GM21447 (cell line): ENCODE measurements at regions not wholly inside any gene's neighbourhood (a gene's known extent, or its start where the extent isn't known, plus 50 kb on each side); places are given as distances from the start of the nearest gene placed in this dataset.

Source experiments
- ATAC-seq: cut with Tn5 transposase; IDR thresholded peaks from one replicate; pipeline ENCODE4 v1.9.1; 2021; ENCODE audit not compliant: unreplicated experiment

DNA sequence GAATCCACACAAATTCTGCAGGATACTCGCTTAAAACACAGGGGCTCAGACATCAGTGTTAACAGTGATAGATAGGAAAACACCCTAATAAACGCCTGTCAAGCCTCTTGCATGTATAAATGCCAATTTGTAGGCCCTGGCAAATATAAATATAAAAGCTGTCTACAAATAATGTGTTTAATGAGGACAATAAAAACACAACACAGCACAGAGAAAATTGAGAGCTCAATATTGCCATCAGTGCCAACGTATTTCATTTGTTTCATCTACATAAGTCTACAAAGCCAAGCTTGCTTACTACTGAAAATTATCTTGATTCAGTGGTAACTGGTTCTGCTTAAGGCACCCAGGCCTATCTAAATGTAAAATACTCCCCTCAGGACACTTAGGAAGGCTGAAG lies 1387.0 kb upstream of the TENM4 start:
- no peak for ATAC-seq

DNA sequence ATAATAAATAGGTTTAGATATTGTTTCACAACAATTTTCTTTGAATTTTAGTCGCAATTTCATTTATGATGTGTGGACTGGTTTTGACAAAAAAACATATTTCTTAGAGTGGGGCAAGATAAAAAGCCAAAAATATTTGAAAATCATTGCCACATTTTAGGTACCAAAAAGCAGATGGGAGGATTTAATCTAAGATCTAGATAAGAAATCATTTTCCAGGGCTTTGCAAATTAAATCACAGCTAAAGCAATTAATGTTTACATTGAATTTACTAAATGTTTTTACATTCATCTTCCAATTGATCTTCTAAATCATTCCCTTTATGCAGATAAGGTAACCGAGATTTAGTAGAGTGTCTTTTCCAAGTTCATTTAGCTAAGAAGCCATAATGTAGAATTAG lies 1386.0 kb upstream of the TENM4 start:
- ATAC-seq, result no peak

DNA sequence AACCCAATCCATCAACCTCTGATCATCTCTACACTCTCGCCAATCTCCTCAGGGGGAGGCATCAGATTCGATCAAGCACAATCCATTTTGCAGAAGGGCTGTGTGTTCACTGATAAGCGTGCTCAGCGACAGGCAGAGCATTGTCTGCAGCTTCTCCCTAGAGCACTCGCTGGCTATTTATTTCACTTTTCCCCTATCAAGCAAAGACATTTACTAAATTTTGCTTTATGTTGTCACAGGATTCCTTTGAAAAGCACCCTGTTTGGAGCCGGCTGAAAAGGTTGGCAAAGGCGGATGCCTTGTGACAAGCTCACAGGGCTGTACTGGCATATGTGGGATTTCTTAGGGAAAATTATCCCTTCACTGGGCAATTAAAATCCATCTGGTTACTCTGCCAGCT lies 1381.5 kb upstream of the TENM4 start:
- ATAC-seq, result no peak

DNA sequence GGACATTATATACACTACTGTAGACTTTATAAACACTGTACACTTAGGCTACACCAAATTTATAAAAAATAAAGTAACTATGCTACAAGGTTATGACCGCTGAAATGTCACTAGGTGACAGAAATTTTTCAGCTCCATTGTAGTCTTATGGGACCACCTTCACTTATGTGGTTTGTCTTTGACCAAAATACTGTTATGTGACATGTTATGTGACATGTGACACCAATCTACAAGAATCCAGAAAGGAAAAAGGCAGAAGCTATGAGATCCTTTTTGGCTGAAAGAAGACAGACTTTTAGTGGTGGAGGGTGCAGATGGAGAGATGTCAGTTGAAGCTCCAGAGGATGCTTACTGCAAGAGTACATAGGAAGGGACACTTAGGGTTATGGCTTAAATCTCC lies 1378.4 kb upstream of the TENM4 start:
- no peak for ATAC-seq

DNA sequence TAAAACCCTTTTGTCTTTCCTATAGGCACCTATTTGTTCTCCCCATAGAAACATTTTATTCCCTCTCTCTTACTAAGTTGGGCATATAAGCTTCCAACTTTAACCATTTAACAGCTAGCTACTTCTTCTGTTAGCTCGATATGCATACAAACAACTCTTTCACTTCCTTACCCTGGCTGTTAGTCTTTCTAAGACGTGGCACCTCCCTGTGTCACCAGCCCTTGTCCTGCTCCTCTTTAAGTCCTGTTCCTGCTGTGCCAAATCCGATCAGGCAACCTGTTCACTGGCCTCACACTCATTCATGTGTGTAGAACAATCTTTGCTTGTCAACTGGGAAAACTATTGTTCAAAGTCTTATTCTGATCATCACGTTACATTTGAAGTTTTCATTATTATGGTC lies 1376.1 kb upstream of the TENM4 start:
- ATAC-seq, result peak; percentile 38

DNA sequence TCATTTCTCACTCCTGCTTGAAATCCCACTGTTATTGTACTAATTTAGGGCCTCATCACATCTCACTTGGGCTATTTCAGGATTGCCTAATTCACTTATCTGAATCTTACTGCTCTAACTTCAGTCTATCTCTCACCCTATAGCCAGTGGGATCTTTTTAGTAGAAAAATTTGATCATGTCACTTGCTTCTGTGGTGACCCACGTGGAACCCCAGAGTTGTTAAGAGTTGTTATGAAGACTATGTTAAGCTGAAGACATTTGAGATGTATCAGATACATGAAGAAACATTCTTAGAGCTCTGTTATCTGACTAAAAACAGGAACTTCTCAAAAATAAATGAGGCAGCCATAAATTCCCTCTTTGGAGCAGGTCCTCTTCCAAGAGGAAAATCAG lies 1375.6 kb upstream of the TENM4 start:
- ATAC-seq, result peak; percentile 20

DNA sequence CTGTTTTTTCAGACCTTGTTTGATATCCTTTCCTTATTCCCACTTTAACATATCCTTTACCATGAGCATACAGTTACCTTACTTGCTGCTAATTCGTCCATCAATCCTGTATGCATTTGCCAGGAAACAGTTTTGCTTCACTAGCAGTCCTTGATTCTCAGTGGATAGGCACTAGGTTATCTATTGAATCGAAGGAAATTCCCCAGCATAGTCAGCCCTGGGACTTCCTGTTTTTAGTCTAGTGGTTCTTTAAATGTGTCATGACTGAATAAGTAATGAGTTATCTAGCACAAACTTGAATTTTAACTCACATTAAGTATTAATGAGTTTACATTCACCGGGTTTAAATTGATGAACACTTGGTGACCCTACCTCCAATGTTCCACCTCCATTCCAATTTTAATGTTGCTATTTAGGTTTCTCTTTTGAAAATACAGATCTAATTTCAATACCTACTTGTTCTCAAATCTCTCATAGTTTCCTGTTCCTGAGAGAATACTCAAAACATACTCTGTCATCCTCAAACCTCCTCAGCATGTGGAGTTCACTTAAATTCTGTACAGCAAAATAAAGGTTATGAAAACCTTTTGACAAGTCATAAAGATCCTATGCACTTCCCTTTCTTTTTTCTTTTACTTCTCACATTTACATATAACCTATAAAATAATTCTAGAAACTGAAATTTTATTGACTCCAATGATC lies 1375.1 kb upstream of the TENM4 start:
- peak; percentile 89 for ATAC-seq

DNA sequence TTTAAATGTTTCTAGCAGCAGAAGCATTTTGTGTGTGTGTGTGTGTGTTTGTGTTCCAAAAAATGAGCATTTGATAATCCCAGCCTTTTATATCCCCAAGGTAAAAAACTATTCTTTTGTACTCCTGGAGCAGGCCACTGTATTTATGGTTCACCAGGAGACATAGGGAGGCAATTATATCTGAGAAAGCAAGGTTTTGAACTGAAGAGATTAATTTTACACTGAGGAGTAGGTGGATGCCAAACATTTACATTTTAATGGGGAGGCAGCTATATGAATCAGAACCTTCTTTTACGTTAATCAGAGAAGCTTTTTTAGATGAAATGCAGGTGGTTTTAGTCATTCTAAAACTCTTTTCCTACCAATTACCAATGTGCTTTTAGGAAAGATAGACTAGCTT lies 1374.0 kb upstream of the TENM4 start:
- ATAC-seq, result no peak

DNA sequence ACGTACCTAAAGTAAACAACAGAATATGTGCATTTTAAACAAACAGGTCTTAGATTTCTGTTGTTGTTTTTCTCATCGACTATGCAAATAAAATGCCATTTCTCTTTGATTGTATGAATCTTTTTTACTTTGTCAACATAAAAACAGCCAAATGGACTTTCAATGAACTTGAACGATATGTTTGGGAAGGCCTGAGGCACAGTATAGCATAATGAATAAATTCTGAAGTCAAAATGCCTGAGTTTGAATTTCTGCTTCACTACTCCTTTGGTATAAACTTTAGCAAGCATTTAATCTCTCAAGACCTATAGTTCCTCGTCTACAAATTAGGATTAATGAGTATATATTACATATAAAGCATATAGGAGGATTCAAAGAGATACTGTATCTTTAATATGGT lies 1369.9 kb upstream of the TENM4 start:
- ATAC-seq, result no peak

DNA sequence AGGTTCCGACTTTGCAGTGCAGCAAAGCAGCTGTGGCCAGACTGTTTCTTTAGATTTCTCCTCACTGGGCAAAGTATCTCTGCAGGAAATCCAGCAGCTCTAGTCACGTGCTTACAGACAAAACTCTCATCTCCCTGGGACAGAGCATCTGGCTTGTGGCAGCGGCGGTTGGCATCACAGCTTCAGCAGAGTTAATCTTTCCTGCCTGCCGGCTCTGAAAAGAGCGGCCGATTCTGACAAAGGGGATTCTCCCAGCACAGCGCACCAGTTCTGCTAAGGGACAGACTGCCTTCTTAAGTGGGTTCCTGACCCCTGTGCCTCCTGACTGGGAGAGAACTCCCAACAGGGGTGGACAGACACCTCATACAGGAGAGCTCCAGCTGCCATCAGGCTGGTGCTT lies 1357.3 kb upstream of the TENM4 start:
- no peak for ATAC-seq

DNA sequence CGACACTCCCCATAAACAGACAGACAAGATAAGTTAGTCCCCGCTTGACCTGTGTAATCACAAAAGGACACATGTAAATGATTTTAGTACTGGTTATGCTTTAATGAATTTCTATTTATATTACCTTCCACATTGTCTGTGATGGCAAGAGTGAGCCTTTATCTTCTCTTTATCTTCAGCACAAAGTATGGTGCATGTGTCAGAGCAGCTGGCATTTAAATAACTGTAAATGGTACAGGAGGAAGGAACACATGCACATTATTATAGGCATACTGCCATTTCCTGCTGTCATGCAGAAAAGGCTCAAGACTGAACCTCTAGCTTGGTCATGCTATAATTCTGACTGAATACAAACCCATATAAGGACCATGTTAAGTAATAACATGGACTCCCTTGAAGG lies 1342.7 kb upstream of the TENM4 start:
- no peak for ATAC-seq

DNA sequence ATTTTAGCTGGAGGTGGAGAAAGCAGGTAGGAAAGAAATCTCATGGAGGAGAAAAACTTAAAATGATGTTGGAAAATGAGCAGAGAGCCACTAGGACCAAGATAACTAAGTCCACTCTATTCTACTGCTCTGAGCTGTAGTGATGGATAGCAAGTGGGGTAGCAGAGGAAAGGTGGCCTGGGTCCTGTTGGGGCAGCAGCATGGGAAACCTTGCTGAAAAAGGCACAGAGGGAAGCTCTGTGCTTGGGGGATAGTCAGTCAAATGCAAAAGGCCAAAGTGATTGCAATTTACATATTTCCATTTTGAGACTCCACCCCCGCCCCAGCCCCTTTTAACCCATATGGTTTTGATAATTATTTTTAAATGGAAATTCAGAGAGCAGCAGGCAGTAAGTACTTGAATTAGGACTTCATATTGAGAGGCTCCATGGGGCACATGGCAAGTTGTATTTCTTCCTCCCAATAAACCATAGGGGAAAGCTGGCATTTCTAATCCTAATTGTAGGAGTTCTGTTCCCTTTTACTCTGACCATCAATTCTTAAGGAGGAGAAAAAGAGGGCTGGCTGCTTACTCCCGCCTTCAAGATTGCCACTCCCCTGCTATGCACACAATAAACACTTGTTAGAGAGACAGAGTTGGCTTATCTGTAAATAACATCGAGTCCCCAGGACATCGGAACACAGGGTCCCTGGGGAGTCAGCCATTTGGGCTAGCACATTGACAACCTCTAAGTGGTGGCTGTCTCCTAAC lies 1341.5 kb upstream of the TENM4 start:
- ATAC-seq, result no peak

DNA sequence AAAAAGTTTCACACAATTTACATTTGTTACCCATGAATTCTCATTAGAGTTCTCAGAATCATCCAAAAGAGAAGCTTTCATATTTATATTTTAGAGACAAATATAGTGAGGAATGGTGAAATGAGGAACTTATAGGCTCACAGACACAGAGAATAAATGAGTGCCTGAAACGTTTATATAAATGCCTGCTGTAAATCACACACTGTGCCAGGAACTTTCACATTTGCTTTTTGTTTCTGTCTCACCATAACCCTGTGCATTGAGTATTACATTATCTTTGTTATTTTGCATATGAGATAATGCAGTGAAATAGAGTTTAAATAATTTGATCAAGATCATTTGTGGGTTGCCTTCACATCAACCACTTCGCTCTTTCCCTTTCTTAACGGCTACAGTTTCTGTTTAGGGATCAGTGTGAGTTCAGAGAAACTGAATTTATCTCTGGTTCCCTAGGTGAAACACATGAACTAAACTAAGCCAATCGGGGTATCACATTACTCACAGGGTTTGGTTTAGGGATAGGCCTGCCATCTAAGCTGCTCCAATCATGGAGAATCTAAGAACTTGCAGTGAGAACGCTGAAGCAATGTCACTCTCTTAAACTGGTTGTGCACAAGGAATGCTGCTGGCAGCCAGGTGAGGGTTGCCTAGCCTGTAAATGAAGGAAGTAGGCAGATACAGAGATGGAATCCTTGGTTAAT lies 1339.2 kb upstream of the TENM4 start:
- ATAC-seq, result no peak

DNA sequence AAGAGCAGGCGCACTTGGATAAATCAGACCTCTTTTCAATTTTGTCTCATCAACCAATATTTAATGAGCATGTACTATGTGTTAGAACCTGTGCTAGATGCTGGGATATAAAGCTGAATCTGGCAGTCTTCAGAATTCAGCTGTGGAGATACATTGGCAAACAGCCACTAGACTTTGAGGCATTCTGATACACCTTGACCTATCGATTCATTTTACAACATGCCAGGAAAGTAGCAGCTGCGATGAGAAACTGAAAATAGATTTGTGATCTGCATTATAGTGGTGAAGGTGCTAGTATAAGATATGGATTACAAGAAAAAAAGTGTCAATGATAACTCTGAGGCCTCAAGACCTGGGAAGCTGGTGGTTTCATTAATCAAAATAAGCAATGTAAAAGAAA lies 1338.1 kb upstream of the TENM4 start:
- no peak for ATAC-seq

DNA sequence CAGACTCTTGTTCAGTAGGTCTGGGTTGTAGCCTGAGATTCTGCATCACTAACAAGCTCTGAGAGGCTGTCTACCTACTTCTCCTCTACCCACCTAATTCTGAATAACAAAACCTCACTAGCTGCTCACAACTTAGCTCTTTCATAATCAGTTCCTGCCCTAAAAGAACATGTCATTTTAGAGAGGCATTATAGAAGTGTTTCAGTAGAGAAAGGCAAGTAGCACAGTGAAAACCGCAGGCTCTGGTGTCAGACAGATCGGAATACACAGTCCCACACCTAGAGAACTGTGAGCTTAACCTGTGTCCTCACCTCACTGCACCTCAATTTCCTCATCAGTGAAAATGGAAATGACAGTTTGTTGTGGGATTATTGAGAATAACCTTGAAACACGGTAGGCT lies 1337.6 kb upstream of the TENM4 start:
- ATAC-seq, result no peak

DNA sequence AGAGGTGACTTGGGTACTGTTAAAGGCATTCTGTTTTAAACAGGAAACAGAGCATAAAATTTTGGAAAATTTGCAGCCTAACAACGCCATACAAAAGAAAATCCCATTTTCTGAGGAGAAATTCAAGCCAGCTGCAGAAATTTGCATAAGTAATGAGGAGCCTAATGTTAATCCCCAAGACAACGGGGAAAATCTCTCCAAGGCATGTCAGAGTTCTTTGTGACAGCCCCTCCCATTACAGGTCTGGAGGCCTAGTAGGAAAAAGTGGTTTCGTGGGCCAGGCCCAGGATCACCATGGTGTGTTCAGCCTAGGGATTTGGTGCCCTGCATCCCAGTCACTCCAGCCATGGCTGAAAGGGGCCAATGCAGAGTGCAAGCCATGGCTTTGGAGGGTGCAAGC lies 1333.1 kb upstream of the TENM4 start:
- ATAC-seq, result no peak

DNA sequence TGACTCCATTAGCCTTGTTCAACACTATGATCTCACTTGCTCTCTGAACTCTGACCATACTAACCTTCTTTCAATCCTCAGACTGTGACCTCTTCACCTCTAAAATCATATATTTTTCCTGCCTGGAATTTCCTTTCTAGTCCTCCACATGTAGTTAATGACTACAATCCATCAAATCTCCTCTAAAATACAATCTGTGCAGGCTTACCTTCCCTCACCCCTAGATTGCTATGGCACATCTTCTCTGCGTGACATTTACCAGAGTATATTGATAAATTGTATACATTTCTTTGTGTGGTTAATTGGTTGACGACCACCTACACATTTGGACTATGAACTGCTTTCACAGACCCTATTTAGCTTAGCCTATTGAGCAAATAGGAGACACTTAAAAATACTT lies 1330.2 kb upstream of the TENM4 start:
- no peak for ATAC-seq

DNA sequence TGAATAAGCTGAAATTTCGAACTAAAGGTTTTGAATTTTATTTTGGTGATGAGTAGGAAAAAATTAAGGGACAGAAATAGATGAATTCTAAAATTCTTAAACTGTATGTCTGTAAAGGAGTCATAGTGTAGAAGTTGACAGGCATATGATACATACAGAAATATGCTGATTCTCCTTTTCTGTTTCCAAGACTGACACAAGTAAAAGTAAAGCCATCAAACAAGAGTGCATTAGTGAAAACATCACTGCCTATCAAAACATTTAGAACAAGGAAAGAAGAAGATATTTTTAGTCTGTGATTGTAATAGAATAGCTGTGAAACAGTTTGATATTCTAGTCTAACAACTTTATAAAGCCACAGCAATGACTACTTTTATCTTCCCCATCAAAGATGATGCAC lies 1318.0 kb upstream of the TENM4 start:
- no peak for ATAC-seq

DNA sequence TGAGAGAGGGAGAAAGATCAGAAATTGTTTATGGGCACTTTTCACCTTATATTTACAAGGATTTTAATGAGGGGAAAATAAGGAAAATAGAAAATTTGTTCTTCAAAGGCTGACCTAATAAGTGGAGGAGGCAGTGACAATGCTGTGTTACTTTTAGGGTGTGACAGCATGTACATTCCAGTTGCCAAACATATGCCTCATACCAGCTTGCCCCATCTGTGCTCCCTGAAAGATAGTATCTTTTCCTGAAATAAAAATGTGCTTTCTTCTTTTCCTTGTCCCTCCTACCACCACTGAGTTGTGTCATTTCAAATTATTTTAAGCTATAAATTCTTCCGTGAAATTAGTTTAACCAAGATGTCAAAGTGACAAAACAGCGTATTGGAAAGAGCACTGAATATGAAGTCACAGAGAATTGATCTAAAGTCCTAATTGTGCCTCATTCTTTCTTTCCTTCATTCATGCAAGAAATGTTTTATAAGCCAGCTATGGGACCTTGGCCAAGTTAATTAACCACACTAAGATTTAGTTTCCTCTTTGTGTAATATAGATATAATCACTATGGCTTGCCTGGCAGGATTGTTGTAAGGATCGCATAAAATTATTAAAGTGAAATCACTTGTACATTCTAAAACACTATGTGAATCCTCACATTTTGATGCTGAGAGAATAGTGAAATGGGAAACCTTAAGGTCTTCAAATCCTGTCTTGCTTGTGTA lies 1307.5 kb upstream of the TENM4 start:
- no peak for ATAC-seq

DNA sequence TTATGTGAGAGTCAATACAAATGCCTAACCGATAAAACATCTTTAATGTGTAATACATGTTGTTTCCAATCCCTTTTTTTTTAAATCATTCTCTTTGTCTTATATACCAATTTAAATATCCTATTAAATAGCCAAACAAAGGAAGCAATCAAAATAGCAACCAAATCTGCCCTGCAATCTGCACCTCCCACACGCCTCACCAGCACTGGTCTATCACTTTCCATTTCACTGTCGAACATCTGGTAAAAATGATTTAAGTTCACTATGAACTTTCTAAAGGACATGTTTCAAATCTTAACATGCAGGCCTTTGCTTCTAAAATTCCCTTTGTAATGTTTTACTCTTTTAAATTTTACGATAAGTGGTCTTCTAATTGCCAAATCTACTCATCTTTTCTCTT lies 1305.5 kb upstream of the TENM4 start:
- ATAC-seq, result no peak

DNA sequence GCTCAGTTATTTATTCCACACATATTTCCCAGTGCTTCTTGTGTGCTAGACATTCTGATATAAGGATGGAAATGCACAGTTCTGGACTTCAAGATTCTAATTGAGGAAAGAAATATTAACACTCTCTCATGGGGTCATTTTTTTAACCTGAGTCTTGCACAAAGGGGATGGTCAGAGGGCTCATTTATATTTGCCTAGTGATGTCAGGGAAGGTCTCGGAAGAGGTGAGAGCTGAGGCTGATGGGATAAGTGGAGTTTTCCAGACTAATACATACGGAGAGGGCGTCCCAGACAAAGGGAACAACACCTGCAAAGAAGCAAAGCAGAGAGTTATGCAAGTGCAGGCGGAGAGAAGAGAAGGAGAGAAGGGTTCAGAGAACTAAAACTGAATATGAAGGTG lies 1304.6 kb upstream of the TENM4 start:
- no peak for ATAC-seq

DNA sequence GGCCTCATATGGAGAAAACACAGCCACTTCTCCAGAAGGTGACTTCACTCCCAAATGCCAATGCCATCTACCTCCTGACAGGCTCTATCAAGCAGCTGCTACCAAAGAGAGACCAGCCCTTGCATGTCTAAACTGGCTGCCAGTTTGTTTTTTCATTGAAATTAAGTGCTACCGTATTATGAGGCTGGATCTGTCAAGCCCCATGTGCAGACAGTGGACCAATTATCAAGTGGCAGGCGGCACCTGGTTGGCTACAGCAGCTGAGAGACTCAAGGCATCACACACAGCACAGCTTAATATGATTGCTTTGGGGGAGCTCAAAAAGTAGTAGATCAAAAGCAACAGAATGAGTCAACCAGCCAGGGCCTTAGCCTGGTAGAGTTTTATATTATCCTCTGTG lies 1293.0 kb upstream of the TENM4 start:
- ATAC-seq, result no peak
